ENCODE measurements at regions not wholly inside any gene's neighbourhood (a gene's known extent, or its start where the extent isn't known, plus 50 kb on each side); places are given as distances from the start of the nearest gene placed in this dataset.

GRCh38 chr18:40932862-40933261 lies 1022.2 kb upstream of the PIK3C3 start:
- TF ChIP-seq, protein P1, sequence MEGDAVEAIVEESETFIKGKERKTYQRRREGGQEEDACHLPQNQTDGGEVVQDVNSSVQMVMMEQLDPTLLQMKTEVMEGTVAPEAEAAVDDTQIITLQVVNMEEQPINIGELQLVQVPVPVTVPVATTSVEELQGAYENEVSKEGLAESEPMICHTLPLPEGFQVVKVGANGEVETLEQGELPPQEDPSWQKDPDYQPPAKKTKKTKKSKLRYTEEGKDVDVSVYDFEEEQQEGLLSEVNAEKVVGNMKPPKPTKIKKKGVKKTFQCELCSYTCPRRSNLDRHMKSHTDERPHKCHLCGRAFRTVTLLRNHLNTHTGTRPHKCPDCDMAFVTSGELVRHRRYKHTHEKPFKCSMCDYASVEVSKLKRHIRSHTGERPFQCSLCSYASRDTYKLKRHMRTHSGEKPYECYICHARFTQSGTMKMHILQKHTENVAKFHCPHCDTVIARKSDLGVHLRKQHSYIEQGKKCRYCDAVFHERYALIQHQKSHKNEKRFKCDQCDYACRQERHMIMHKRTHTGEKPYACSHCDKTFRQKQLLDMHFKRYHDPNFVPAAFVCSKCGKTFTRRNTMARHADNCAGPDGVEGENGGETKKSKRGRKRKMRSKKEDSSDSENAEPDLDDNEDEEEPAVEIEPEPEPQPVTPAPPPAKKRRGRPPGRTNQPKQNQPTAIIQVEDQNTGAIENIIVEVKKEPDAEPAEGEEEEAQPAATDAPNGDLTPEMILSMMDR (IDR thresholded peaks at IDR 0.05), result no peak
- no peak for TF ChIP-seq POLR2A (IDR thresholded peaks at IDR 0.05)
- no peak for TF ChIP-seq POLR2AphosphoS5 (IDR thresholded peaks at IDR 0.05)
- no peak for TF ChIP-seq EP300 (IDR thresholded peaks at IDR 0.05)
